Stimulated activated CD8-positive, alpha-beta memory T cell treated with anti-CD3 and anti-CD28 coated beads, Interleukin-4, amount 100 ng/mL, for 48 hours (primary cell): ENCODE measurements at regions not wholly inside any gene's neighbourhood (a gene's known extent, or its start where the extent isn't known, plus 50 kb on each side); places are given as distances from the start of the nearest gene placed in this dataset.

ENCODE experiments used
- DNase-seq: peaks from one replicate; pipeline ENCODE4 v3.0.0-alpha.2; 2020

GRCh38 chr7:25368599-25369201 lies 140.4 kb upstream of the NPVF start:
- DNase-seq, result no peak

DNA sequence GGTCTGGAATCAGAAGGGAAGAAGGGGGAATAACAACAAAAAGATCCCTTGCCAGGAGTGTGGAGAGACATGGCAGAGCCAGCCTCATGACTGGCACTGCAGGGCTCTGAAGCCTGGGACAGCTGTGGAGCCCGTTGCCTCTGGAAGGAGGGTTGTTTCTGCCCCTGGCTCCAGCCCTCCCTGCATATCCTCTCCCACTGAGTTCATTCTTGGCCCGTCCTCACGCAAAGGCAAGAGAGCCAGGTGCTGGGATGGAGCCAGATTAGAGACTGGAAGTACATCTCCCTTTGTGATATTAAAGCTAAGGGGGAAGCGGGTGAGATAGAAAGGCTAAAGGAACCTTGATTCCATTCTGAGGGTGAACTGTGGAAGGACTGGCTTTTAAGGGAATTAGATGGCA lies 141.5 kb upstream of the NPVF start:
- no peak for DNase-seq

DNA sequence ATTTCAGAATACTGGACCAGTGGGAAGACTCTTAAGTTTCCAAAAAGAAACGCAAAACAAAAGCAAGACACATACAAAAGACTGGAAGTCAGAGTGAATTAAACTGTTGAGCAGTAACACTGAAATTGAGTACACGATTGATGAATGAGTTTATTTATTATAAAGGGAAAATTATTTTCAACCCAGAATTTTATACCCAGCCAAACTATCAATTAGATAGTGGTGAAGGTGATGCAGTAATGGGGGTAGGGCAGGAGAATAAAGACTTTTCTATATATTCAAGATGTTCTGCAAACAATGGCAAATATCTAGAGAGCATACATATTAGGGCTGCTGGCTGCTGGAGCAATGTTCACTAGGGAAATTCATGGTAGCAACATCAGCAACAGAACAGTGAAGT lies 143.7 kb upstream of the NPVF start:
- DNase-seq, result no peak

DNA sequence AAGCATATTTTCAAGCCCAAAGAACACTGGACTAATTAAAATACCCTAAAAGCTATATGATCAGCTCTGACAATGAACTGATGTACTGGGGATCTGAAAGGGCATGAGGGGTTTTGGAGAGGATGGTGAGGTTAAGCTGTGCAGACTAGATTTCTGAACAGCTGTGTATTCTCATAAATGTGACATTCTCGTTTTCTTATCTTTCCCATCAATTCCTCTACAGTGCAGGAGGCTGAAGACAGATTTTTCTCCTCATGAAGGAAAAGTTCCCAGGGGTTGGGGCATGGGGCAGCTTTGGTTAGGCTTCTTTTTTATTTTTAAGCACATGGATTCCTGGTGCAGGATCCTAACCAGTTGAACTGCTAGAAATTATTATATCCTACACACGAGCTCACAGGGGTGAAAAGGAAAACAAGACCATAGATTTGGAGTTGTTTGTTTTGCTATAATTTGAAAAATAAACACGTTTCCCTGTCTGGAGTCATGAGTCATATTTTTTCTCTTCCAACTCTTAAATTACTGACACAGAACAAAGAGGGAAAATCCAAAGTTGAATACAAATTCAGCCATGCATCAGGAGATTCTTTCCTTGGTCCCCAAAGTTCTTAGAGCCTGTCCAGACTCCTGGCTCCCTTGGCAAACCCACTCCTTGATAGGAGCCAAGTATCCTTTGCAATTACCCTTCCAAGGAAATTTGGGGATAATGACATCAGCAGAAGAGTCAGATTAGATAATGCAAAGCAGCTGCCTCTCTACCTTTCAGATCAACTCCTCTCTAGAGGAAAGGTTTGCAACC lies 147.7 kb upstream of the NPVF start:
- DNase-seq, result no peak

DNA sequence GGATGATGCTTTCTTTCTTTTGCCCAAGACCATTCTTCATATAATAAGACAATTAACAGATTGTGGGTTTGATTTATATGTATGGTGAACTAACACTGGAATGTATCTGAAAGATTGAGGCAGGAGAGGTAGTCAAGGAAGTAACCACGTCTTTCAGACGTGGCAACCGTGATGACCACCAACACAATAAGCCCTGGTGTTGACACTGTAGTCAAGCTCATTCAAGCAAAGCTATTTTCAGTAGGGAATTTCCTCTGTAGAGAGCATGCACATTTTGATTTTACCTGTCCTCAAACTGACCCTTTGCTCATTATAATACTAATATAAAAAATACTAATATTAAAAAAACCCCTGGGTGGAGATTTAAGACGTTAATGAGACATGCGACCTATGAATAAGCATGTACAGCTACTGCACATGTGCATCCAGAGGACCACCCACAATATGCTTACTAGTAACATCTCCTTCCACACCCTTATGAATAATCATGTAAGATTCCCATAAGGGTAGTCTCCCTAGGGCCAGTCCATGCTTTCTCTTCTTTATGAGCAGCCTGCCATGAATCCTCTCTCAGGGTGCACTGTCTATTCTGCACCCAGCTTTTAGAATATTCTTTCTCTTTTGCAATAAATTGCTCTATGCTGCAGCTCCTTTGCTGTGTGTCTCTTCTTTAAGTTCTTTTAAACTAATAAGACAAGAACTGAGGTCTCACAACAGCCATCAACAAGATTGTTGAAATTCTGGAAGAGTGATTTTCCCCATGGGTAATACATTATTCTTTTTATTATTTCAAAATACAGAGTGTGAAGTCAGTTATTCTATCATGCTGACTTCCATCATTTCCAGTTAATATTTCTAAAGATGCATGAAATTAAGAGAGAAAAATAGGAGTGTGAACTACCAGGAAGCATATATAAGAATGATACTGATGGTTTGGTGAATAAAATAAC lies 151.3 kb upstream of the NPVF start:
- no peak for DNase-seq

DNA sequence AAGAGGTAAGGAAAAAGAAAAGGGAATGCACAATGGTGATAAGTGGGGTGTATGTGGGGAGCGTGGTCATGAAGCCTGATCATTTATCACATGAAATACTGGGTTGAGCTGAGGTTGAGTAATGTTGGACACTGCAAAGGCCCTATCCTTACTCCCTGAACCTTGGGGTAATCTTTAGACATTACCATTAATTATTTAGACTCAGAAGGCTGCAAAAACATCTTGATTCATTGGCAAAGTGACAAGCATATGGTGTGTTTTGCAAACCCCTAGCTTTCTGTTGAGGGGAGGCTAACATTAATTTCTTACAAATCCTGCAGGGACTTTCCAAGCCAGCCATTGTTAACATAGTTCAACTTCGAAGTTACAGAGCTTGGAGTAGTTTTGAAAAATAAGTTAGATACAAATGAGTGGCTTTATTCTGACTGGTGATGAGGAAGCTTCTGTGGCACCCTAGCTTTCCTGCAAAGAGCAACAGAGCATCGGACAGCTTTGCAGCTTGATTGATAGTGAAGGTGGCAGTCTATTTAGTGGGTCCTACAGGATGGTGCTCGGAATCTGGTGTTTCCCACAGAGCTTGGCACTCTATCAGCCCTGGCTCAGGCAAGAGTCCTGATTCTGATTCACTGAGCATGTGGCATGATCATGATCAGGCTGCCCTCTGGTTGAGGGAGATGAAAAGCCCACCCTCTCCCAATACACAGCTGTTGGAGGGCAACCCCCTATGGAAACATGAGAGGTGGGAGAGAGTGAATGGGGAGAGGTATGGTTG lies 153.7 kb upstream of the NPVF start:
- no peak for DNase-seq

DNA sequence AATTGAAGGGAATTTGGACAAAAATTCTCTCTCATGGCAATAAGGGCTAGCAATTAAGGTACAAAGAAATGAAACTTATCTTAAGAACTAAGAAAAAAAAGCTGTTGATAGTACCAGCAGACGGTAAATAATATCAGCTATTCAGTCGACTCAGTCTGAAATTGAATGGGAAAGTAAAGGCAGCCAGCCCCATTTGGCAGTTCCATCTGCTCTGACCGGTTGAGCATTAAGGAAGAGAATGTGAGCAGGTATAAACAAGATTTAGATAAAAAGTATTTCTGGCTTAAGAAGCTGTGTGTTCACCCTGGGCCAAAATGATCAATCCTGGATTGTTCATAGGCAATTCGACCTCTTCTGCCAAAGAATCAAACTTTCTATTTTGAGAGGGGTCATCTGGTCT lies 154.6 kb upstream of the NPVF start:
- DNase-seq, result no peak

DNA sequence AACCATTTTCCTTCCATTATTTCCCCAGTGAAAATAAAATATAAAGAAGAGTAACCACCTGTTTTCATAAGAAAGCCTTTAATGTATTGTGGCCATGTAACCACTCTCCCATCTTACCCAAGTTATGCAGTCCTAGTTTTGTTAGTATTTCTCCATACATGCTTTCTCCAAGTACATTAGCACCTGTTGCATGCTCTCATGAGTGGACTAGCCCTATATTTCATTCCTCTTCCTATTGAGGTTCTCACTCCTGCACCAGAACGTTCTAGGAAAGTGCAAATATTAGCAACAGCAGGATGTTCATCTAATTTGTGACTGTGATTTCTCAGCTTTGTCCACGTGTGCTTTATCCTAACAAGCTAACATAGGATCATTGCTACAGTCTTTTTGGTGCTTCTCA lies 155.1 kb upstream of the NPVF start:
- DNase-seq, result no peak

GRCh38 chr7:25384788-25385505 lies 156.7 kb upstream of the NPVF start:
- DNase-seq, result no peak

DNA sequence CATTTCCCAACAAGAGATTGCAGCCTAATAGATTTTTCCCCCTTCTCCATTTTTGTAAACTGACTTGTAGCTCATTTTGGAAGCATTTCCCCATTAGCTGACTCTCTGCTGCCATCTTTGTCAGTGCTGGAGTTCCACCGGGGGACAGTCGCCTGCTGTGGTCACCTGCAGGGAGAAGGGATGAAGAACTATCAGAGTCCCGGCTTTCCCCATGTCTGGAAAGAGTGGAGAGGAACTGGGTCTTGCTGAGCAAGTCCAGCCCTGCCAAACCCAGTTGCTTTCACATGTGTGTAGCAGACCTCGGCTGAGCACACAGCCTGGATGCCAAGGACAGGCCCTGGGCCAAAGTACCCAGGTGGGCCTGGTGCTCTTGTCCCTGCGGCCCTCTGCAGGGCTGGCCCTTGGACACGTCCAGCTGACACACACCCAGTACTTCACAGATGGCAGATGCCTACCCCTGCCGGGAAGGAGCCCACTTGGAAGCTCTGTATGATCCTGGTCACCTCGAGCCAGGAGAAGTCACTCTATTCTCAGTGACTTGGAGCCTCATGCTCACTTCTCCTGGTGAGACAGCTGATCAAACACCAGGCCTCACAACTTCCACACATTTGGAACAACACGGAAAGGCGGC lies 157.3 kb upstream of the NPVF start:
- DNase-seq, result no peak

DNA sequence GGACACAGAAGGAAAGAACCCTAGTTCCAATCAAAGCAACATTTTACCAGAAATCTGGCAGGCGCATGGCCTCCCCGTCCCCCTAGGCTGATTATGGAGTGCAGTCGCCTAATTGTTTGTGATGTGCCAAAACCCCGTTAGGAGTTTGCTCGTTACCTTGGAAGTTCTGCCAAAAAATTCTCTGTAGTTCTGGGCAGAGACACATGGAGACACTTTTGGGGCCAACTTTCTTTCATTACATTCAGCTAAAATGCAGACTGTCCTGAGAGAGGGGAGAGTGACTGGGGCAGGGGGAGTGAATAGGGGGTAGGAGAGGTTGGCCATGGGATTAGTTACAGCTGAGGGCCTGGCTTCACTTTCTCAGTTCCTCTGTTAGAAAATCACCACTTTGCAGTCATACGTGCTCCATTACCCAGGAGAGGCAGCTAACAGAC lies 158.0 kb upstream of the NPVF start:
- no peak for DNase-seq

- no peak for DNase-seq
These were observed 160.4 kb upstream of the NPVF start for GRCh38 chr7:25388681-25389080.

GRCh38 chr7:25389489-25390106 lies 161.3 kb upstream of the NPVF start:
- no peak for DNase-seq

- no peak for DNase-seq
These were observed 163.1 kb upstream of the NPVF start for GRCh38 chr7:25391295-25391861.

DNA sequence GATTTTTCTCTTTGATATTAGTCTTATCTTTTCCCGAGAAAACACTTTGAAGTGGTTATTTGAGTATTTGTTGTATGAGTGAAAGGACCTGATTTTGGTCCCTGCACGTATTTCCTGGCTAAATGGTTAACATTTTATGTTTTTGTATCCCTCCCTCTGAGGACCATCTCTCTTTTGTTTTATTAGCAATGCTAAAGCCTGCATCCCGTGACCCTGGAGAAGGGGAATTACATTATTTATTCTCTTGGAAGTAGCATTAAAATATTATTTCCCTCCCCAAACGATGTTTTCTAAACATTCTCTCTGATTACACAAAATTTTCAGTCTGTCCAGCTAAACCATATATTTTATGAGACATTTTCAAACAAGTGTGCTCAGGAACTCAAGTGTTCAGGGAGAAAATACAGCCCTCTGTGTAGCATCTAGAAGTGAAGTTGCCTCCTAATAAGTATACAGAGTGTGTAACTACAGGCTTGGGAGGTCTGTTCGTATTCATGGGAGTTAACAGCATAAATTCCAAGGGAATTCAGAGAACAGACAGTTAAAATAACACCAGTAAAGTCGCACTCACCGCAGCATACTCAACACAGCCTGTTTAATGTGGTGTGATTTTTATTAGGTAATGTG lies 163.8 kb upstream of the NPVF start:
- DNase-seq, result no peak

DNA sequence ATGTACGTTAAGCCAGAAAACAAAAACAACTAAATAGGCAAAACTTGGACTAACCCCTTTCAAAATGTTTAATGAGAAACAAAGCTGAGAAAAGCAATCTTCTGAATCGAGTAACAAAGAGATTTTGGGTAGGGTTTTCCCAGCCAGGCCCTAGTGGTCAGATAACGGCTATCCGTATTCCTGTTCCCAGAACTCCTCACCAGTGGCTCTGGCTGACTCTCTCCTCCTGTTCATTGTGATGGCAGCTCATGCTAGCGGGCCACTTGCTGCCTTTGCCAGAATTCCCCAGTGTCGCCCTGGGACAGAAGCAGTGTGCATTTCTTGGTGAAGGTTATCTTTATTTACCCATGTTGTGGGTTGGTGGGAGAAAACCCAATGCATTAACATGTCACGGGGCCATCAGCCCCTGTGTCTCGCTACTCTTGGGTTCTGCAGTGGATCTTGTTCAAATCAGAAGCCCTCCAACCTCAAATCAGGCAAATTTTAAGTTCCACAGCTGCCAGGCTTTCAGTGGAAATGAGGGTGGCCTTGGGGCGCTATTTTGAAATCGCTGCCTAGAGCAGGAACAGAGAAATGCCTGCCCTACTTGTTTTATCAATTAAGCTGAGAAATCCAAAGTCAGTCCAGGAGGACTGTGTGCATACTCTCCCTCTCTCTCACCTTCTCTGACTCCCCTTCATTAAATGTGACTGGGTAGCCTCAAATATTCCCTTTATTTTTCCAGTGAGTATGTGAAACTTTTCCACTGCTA lies 164.5 kb upstream of the NPVF start:
- DNase-seq, result no peak

DNA sequence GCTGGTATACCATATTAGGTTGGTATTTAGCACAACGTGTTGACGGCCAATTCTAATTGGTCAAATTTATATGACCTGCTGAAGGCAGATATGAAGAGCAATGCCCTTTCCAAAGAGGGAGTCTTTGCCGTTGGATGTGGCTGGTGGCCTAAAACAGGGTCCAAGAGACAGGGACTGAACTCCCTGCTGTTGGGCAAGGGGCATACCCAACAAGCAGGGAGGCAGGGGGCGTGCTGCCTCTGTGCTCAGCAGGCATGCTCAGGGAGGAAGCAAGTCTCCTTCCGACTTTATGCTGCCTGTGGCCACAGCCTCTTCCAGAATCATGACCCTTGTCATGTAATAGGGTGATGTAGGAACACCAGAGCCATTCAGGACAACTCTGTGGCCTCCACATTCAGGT lies 167.7 kb upstream of the NPVF start:
- no peak for DNase-seq

- DNase-seq, result no peak
These were observed 168.4 kb upstream of the NPVF start for GRCh38 chr7:25396668-25397067.

DNA sequence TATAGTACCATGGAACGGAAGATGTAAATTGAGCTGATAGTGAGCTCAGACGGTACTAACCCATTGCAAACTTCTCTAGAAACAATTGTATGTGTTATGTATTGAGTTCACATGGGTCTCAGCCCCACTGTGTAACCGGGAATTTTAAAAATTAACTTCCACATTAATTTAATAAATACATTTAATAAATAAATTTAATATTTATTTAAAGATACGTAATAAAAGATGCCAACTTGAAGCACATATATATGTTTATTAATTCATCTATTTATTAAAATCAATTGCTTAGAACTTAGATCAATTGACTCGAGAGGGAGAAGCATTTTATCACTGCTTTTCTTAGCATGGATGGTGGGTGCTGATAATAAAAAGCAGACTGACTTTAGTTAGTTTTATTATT lies 170.1 kb upstream of the NPVF start:
- DNase-seq, result no peak
